ENCODE measurements at regions not wholly inside any gene's neighbourhood (a gene's known extent, or its start where the extent isn't known, plus 50 kb on each side); places are given as distances from the start of the nearest gene placed in this dataset.

DNA sequence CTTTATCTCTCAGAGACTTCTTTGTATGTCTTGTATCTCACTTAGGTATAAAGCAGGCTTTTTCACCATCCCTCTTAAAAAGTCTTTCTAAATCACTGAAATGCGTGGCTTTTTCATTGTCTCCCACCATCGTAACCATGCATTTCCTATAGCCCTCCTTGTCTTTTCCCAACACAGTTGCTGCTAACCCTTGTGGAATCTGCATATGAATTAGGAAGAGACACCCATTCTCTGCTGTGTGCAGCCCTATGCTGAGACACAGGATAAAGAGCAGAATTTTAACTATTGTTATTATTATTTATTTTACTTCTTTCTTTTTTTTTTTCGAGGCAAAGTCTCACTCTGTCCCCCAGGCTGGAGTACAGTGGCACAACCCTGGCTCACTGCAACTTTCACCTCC is 804.3 kb upstream of the COBL start:
- TF ChIP-seq CTCF (IDR thresholded peaks at IDR 0.05) (no peak), ZFX (IDR thresholded peaks at IDR 0.05; ENCODE audit: borderline replicate concordance) (no peak)

All from 22Rv1 (cell line).